ENCODE measurements at regions not wholly inside any gene's neighbourhood (a gene's known extent, or its start where the extent isn't known, plus 50 kb on each side); places are given as distances from the start of the nearest gene placed in this dataset.

- TF ChIP-seq CTCF (IDR thresholded peaks at IDR 0.05) (no peak), POLR2AphosphoS5 (IDR thresholded peaks at IDR 0.05) (no peak)
These were observed 100.2 kb upstream of the RGS1 start for GRCh38 chr1:192475329-192475728.
